ENCODE measurements at regions not wholly inside any gene's neighbourhood (a gene's known extent, or its start where the extent isn't known, plus 50 kb on each side); places are given as distances from the start of the nearest gene placed in this dataset.

GRCh38 chr4:138907174-138907573, 108.4 kb upstream of the NOCT start:
- TF ChIP-seq, protein P1, sequence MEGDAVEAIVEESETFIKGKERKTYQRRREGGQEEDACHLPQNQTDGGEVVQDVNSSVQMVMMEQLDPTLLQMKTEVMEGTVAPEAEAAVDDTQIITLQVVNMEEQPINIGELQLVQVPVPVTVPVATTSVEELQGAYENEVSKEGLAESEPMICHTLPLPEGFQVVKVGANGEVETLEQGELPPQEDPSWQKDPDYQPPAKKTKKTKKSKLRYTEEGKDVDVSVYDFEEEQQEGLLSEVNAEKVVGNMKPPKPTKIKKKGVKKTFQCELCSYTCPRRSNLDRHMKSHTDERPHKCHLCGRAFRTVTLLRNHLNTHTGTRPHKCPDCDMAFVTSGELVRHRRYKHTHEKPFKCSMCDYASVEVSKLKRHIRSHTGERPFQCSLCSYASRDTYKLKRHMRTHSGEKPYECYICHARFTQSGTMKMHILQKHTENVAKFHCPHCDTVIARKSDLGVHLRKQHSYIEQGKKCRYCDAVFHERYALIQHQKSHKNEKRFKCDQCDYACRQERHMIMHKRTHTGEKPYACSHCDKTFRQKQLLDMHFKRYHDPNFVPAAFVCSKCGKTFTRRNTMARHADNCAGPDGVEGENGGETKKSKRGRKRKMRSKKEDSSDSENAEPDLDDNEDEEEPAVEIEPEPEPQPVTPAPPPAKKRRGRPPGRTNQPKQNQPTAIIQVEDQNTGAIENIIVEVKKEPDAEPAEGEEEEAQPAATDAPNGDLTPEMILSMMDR (IDR thresholded peaks at IDR 0.05) = no peak
- TF ChIP-seq POLR2A (IDR thresholded peaks at IDR 0.05) = no peak
